GM19239 (cell line): ENCODE measurements at regions not wholly inside any gene's neighbourhood (a gene's known extent, or its start where the extent isn't known, plus 50 kb on each side); places are given as distances from the start of the nearest gene placed in this dataset.
"Not testable (repeated sequence)": the region's sequence is repeated elsewhere in the genome, so short reads cannot be mapped to it uniquely, and the experiment has no call there.

Experiments
- DNase-seq: peaks from one replicate; pipeline ENCODE4 v3.0.0; 2011; ENCODE audit warnings: low spot score; ENCODE audit not compliant: insufficient read length
- FAIRE-seq: peaks from 2 replicates; lab custom pipeline; 2011; peaks lifted over from hg19 to GRCh38; lab: Jason Lieb, UNC

DNA sequence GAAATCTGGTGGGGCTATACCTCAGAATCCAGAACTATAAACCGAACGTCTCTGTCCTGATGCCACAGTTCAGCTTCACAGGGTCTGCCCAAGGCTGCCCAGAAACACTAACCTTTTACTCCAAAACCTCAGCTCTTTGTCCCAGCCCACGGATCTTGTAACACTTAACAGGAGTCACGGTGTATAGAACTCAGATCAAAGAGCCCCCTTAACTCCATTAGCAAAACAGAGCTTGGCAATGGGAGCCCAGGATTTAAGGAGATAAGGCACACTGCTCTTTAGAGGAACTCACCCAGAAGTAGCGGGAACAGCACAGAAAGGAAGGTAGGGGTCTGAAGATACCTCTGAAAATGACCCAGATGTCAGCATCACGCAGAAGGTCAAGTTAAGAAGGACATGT lies 68.8 kb upstream of the SOX14 start:
- FAIRE-seq (no peak), DNase-seq (no peak)

DNA sequence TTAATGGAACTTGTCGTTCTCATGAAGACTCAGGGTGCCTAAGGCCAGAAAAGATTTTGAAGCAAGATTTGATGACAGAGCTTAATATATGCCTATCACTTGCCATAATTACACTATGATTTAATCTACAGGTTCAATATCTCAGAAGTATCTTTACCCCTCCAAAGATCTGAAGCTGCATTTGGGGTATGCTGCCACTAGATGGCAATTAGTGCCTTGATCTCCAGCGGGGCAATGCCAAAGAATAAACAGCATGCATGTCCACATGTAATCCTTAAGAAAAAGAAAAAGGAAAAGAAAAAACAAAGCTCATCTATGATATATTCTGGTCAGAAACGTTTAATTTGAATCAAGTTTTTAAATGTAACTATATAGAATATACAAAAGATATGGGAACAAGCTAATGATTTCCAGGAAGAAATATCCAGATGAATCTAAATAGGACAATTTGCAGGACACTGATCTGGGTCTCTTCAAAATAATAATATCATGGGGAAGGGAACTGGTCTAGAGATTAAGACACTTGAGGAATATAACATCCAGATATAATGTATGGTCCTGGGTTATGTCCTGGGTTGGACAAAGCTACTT lies 55.0 kb upstream of the SOX14 start:
- DNase-seq (no peak), FAIRE-seq (peak; percentile 33)

DNA sequence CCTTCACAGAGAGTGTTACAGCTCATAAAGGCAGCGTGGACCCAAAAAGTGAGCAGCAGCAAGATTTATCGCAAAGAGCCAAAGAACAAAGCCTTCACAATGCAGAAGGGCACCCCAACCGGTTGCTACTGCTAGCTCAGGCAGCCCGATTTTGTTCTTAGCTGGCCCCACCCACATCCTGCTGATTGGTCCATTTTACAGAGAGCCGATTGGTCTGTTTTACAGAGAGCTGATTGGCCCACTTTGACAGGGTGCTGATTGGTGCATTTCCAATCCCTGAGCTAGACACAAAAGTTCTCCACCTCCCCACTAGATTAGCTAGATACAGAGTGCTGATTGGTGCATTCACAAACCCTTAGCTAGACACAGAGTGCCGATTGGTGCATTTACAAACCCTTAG lies 50.1 kb upstream of the SOX14 start:
- not testable (repeated sequence) for DNase-seq, FAIRE-seq
